ENCODE measurements at regions not wholly inside any gene's neighbourhood (a gene's known extent, or its start where the extent isn't known, plus 50 kb on each side); places are given as distances from the start of the nearest gene placed in this dataset.

- Histone ChIP-seq H3K4me3 (ENCODE audit: low read depth, low read length) (no peak overlapping the region), H3K27me3 (replicated peaks; ENCODE audit: control insufficient read depth, insufficient read depth, low read length) (no peaks in the 10 kb centered on the region), H3K36me3 (ENCODE audit: control insufficient read depth, insufficient read depth, low read length) (no peaks in the 10 kb centered on the region), H3K4me1 (no peaks in the 10 kb centered on the region), H3K9me3 (no peaks in the 10 kb centered on the region)
- ChIA-PET CTCF (no interaction called here), POLR2A (no interaction called here)
- H3K4me1 Mint-ChIP-seq (ENCODE audit: low read depth, unreplicated experiment) = no peaks in the 10 kb centered on the region
- intact Hi-C loops (cut with micrococcal nuclease; ENCODE audit: unreplicated experiment) = no loop called here
- H3K27me3 Mint-ChIP-seq (ENCODE audit: insufficient read depth, unreplicated experiment) = peaks cover 12% of the 10 kb centered on the region
- H3K36me3 Mint-ChIP-seq (ENCODE audit: insufficient read depth, unreplicated experiment) = no peaks in the 10 kb centered on the region
- no peaks in the 10 kb centered on the region for H3K9me3 Mint-ChIP-seq (ENCODE audit: unreplicated experiment)
- BruUV-seq (replicated peaks) = no TSS peak
- DNase-seq = no peak
- H3K27ac Mint-ChIP-seq (ENCODE audit: unreplicated experiment) = no peak overlapping the region
- no peak for TF ChIP-seq CTCF (IDR thresholded peaks at IDR 0.05; ENCODE audit: insufficient read depth in 1 of 2, low read depth in 1 of 2, low read length in 1 of 2, severe bottlenecking in 1 of 2, unreplicated experiment in 1 of 2)
- no peak overlapping the region for H3K4me3 Mint-ChIP-seq (ENCODE audit: unreplicated experiment)
Measured at GRCh38 chr1:73637264-73637663, 560.7 kb downstream of the LRRIQ3 start.

- intact Hi-C loops (cut with micrococcal nuclease; ENCODE audit: unreplicated experiment) = no loop called here
- H3K9me3 Mint-ChIP-seq (ENCODE audit: unreplicated experiment) = no peaks in the 10 kb centered on the region
Measured at GRCh38 chr1:73635021-73635420, 563.0 kb downstream of the LRRIQ3 start.

GRCh38 chr1:73627723-73628122 is 570.3 kb downstream of the LRRIQ3 start:
- intact Hi-C loops (cut with micrococcal nuclease; ENCODE audit: unreplicated experiment) = loop anchor here (2.0 kb wide), 1 partner anchor 175 kb away; no protein-coding TSS in a partner anchor
- TF ChIP-seq CTCF (IDR thresholded peaks at IDR 0.05; ENCODE audit: insufficient read depth in 1 of 2, low read depth in 1 of 2, low read length in 1 of 2, severe bottlenecking in 1 of 2, unreplicated experiment in 1 of 2) = no peak
- no peaks in the 10 kb centered on the region for H3K36me3 Mint-ChIP-seq (ENCODE audit: insufficient read depth, unreplicated experiment)
- no peaks in the 10 kb centered on the region for H3K27me3 ChIP-seq (replicated peaks; ENCODE audit: control insufficient read depth, insufficient read depth, low read length)
- no peaks in the 10 kb centered on the region for H3K4me1 ChIP-seq
- H3K36me3 ChIP-seq (ENCODE audit: control insufficient read depth, insufficient read depth, low read length) = no peaks in the 10 kb centered on the region
- peaks cover 2% of the 10 kb centered on the region for H3K27me3 Mint-ChIP-seq (ENCODE audit: insufficient read depth, unreplicated experiment)
- no peak for DNase-seq
- no peak overlapping the region for H3K4me3 Mint-ChIP-seq (ENCODE audit: unreplicated experiment)
- ChIA-PET POLR2A (no interaction called here), CTCF (no interaction called here)
- no peaks in the 10 kb centered on the region for H3K9me3 ChIP-seq
- no peaks in the 10 kb centered on the region for H3K9me3 Mint-ChIP-seq (ENCODE audit: unreplicated experiment)
- BruUV-seq (replicated peaks) = no TSS peak
- H3K27ac Mint-ChIP-seq (ENCODE audit: unreplicated experiment) = no peak overlapping the region
- H3K4me1 Mint-ChIP-seq (ENCODE audit: low read depth, unreplicated experiment) = no peaks in the 10 kb centered on the region
- no peak overlapping the region for H3K4me3 ChIP-seq (ENCODE audit: low read depth, low read length)

More at GRCh38 chr1:73635021-73635420, 563.0 kb downstream of the LRRIQ3 start:
- no peaks in the 10 kb centered on the region for H3K27me3 ChIP-seq (replicated peaks; ENCODE audit: control insufficient read depth, insufficient read depth, low read length)
- no peaks in the 10 kb centered on the region for H3K4me1 Mint-ChIP-seq (ENCODE audit: low read depth, unreplicated experiment)
- no peak overlapping the region for H3K4me3 ChIP-seq (ENCODE audit: low read depth, low read length)
- peaks cover 15% of the 10 kb centered on the region for H3K27me3 Mint-ChIP-seq (ENCODE audit: insufficient read depth, unreplicated experiment)
- no peaks in the 10 kb centered on the region for H3K4me1 ChIP-seq
- CTCF ChIA-PET = no interaction called here
- POLR2A ChIA-PET = no interaction called here
- no TSS peak for BruUV-seq (replicated peaks)
- no peak for TF ChIP-seq CTCF (IDR thresholded peaks at IDR 0.05; ENCODE audit: insufficient read depth in 1 of 2, low read depth in 1 of 2, low read length in 1 of 2, severe bottlenecking in 1 of 2, unreplicated experiment in 1 of 2)
- H3K27ac Mint-ChIP-seq (ENCODE audit: unreplicated experiment) = no peak overlapping the region
- DNase-seq = no peak
- no peaks in the 10 kb centered on the region for H3K36me3 Mint-ChIP-seq (ENCODE audit: insufficient read depth, unreplicated experiment)
- H3K36me3 ChIP-seq (ENCODE audit: control insufficient read depth, insufficient read depth, low read length) = no peaks in the 10 kb centered on the region
- H3K4me3 Mint-ChIP-seq (ENCODE audit: unreplicated experiment) = no peak overlapping the region
- no peaks in the 10 kb centered on the region for H3K9me3 ChIP-seq
